Calu3 (cell line): ENCODE measurements at regions not wholly inside any gene's neighbourhood (a gene's known extent, or its start where the extent isn't known, plus 50 kb on each side); places are given as distances from the start of the nearest gene placed in this dataset.

Source experiments
- BruUV-seq: library from RNA; stranded (reverse); fragments of 400-500 nt; replicated peaks from 2 replicates; lab custom pipeline; 2021; lab: Mats Ljungman, UMichigan
- CTCF ChIA-PET: fragments of 300-600 bp; sonication (Branson Sonifier 250); formaldehyde crosslinking; loops from one replicate; lab custom pipeline; 2022; ENCODE audit warnings: antibody characterized with exemption; lab: Charles Lee
- DNase-seq: peaks from one replicate; pipeline ENCODE4 v3.0.0; 2022
- H3K27ac Mint-ChIP-seq: one replicate; pipeline ENCODE4 v1.8.0; 2022; ENCODE audit warnings: mixed read lengths; ENCODE audit not compliant: unreplicated experiment
- H3K27me3 Mint-ChIP-seq: one replicate; pipeline ENCODE4 v1.8.0; 2022; ENCODE audit warnings: mixed read lengths; ENCODE audit not compliant: unreplicated experiment
- H3K36me3 Mint-ChIP-seq: one replicate; pipeline ENCODE4 v1.8.0; 2022; ENCODE audit warnings: mild to moderate bottlenecking, moderate library complexity, mixed read lengths; ENCODE audit not compliant: insufficient read depth, unreplicated experiment
- H3K4me1 Mint-ChIP-seq: one replicate; pipeline ENCODE4 v1.8.0; 2022; ENCODE audit warnings: mild to moderate bottlenecking, low read depth, mixed read lengths; ENCODE audit not compliant: unreplicated experiment
- H3K4me3 Mint-ChIP-seq: one replicate; pipeline ENCODE4 v1.8.0; 2022; ENCODE audit warnings: mild to moderate bottlenecking, low read depth, moderate library complexity, mixed read lengths; ENCODE audit not compliant: unreplicated experiment
- H3K9me3 Mint-ChIP-seq: one replicate; pipeline ENCODE4 v1.8.0; 2022; ENCODE audit warnings: low read depth, mixed read lengths; ENCODE audit not compliant: unreplicated experiment
- CTCF ChIP-seq: fragments of 200-600 bp; IDR thresholded peaks from one replicate; pipeline ENCODE4 v1.8.0; 2022; ENCODE audit warnings: antibody characterized with exemption; ENCODE audit not compliant: unreplicated experiment
- intact Hi-C: fragments of 100-400 bp; cut with micrococcal nuclease; formaldehyde crosslinking; loops from one replicate; pipeline ENCODE4 v1.10.0; 2022; ENCODE audit not compliant: unreplicated experiment

GRCh38 chr14:101233808-101234207, 327.5 kb upstream of the DIO3 start:
- CTCF ChIA-PET: interaction anchor here (0.6 kb wide), 1 partner anchor 105 kb away, joined by 4 read pairs; no protein-coding TSS in a partner anchor
- DNase-seq: no peak
- Mint-ChIP-seq H3K9me3 (no peaks in the 10 kb centered on the region), H3K4me1 (peaks cover 11% of the 10 kb centered on the region), H3K36me3 (no peaks in the 10 kb centered on the region), H3K4me3 (no peak overlapping the region), H3K27ac (no peak overlapping the region), H3K27me3 (no peaks in the 10 kb centered on the region)
- TF ChIP-seq CTCF: no peak
- intact Hi-C loops: loop anchor here (2.0 to 10.0 kb wide), 2 partner anchors 249 to 331 kb away; partner anchors contain the start of gene RTL1
- no TSS peak for BruUV-seq

- H3K27ac Mint-ChIP-seq: peak overlapping the region; percentile 22
- no peaks in the 10 kb centered on the region for H3K27me3 Mint-ChIP-seq
- intact Hi-C loops: loop anchor here (2.0 to 10.0 kb wide), 2 partner anchors 250 to 332 kb away; partner anchors contain the start of gene RTL1
- H3K4me3 Mint-ChIP-seq: no peak overlapping the region
- CTCF ChIA-PET: interaction anchor here (0.6 to 2.0 kb wide), 7 partner anchors 15 to 383 kb away, joined by 3 to 13 read pairs (median 4); partner anchors contain the start of gene RTL1
- H3K9me3 Mint-ChIP-seq: no peaks in the 10 kb centered on the region
- no TSS peak for BruUV-seq
- H3K4me1 Mint-ChIP-seq: peaks cover 11% of the 10 kb centered on the region
- DNase-seq: no peak
- TF ChIP-seq CTCF: no peak
- H3K36me3 Mint-ChIP-seq: no peaks in the 10 kb centered on the region
Measured at GRCh38 chr14:101234244-101234937, 326.9 kb upstream of the DIO3 start.

- no peak for DNase-seq
- BruUV-seq: no TSS peak
- Mint-ChIP-seq H3K36me3 (no peaks in the 10 kb centered on the region), H3K27me3 (no peaks in the 10 kb centered on the region), H3K4me3 (no peak overlapping the region), H3K4me1 (peaks cover 11% of the 10 kb centered on the region), H3K27ac (peak overlapping the region; percentile 22), H3K9me3 (no peaks in the 10 kb centered on the region)
- intact Hi-C loops: loop anchor here (1.0 to 10.0 kb wide), 4 partner anchors 250 to 432 kb away; partner anchors contain the start of gene RTL1
- CTCF ChIA-PET: interaction anchor here (0.7 to 2.0 kb wide), 7 partner anchors 16 to 383 kb away, joined by 3 to 13 read pairs (median 4); partner anchors contain the start of gene RTL1
- TF ChIP-seq CTCF: no peak
Measured at GRCh38 chr14:101234999-101235334, 326.3 kb upstream of the DIO3 start.

- no peaks in the 10 kb centered on the region for H3K36me3 Mint-ChIP-seq
- H3K27me3 Mint-ChIP-seq: no peaks in the 10 kb centered on the region
- DNase-seq: peak; percentile 91
- BruUV-seq: no TSS peak
- TF ChIP-seq CTCF: peak; percentile 59
- H3K4me3 Mint-ChIP-seq: no peak overlapping the region
- H3K9me3 Mint-ChIP-seq: no peaks in the 10 kb centered on the region
- intact Hi-C loops: loop anchor here (1.0 to 10.0 kb wide), 4 partner anchors 251 to 432 kb away; partner anchors contain the start of gene RTL1
- no peak overlapping the region for H3K27ac Mint-ChIP-seq
- CTCF ChIA-PET: interaction anchor here (0.7 to 2.0 kb wide), 7 partner anchors 17 to 384 kb away, joined by 3 to 13 read pairs (median 4); partner anchors contain the start of gene RTL1
- H3K4me1 Mint-ChIP-seq: peaks cover 11% of the 10 kb centered on the region
Measured at GRCh38 chr14:101235335-101236103, 325.8 kb upstream of the DIO3 start.
